Mesothelial cell of epicardium (in vitro differentiated cells): ENCODE measurements at regions not wholly inside any gene's neighbourhood (a gene's known extent, or its start where the extent isn't known, plus 50 kb on each side); places are given as distances from the start of the nearest gene placed in this dataset.

Experiments
- DNase-seq, 2 experiments: peaks; one replicate each; pipeline ENCODE4 v3.0.0; 2021; ENCODE audit warnings: low spot score in 2 of 2; ENCODE audit not compliant: unreplicated experiment in 2 of 2
- H3K27ac Mint-ChIP-seq: 2 replicates; pipeline ENCODE4 v1.8.0; 2021; ENCODE audit warnings: mixed read lengths
- H3K27me3 Mint-ChIP-seq: 2 replicates; pipeline ENCODE4 v1.8.0; 2021; ENCODE audit warnings: low read depth, mixed read lengths
- H3K36me3 Mint-ChIP-seq: 2 replicates; pipeline ENCODE4 v1.8.0; 2021; ENCODE audit warnings: mixed read lengths
- H3K4me1 Mint-ChIP-seq: 2 replicates; pipeline ENCODE4 v1.8.0; 2021; ENCODE audit warnings: mixed read lengths
- H3K4me3 Mint-ChIP-seq: 2 replicates; pipeline ENCODE4 v1.8.0; 2021; ENCODE audit warnings: mild to moderate bottlenecking, moderate library complexity, mixed read lengths
- H3K9me3 Mint-ChIP-seq: 2 replicates; pipeline ENCODE4 v1.8.0; 2021; ENCODE audit warnings: mixed read lengths
- TF ChIP-seq, protein P1 (sequence below): fragments of 200-600 bp; sonication (generic); IDR thresholded peaks from one replicate; pipeline ENCODE4 v1.5.0; 2021; ENCODE audit warnings: antibody characterized with exemption; ENCODE audit not compliant: unreplicated experiment

DNA sequence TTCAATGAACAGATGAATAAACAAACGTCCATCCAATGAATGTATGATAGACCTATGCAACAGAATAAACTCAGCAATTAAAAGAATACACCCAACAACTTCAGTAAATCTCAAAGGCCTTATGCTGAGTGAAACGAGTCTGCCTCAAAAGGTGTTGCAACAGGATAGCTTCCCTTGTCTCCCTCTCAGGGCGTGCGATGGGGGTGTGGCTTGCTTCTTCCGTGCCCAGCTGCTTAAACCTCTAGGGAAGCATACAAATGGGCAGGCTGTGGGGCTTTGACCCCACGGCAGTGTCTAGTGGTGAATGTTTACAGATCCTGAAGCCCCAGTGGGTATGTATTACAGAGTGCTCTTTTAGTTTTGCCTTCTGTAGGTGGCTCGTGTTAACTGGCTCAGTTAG, 87.0 kb upstream of the CCL21 start:
- TF ChIP-seq, protein P1, sequence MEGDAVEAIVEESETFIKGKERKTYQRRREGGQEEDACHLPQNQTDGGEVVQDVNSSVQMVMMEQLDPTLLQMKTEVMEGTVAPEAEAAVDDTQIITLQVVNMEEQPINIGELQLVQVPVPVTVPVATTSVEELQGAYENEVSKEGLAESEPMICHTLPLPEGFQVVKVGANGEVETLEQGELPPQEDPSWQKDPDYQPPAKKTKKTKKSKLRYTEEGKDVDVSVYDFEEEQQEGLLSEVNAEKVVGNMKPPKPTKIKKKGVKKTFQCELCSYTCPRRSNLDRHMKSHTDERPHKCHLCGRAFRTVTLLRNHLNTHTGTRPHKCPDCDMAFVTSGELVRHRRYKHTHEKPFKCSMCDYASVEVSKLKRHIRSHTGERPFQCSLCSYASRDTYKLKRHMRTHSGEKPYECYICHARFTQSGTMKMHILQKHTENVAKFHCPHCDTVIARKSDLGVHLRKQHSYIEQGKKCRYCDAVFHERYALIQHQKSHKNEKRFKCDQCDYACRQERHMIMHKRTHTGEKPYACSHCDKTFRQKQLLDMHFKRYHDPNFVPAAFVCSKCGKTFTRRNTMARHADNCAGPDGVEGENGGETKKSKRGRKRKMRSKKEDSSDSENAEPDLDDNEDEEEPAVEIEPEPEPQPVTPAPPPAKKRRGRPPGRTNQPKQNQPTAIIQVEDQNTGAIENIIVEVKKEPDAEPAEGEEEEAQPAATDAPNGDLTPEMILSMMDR = no peak

DNA sequence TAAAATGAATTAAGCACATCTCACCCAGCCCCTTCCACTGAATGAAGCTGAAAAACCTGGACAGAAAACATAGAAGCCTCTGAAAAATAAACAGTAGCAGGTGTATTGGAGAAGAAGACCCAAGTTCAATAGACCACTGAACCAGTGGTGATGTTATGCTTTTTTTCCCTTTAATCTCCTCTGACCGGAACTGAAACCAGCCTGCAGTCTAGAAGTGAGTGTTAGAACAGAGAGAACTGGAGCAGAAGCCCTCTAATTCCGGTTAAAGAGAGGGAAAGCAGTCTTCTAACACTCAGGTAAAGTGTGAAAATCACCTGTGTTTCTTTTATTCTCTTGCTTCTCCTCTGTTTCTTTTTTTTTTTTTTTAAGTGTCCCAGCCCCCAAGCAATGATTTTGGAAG, 83.5 kb upstream of the CCL21 start:
- peaks cover 80% of the 10 kb centered on the region for H3K27me3 Mint-ChIP-seq
- H3K4me1 Mint-ChIP-seq = no peaks in the 10 kb centered on the region
- no peak overlapping the region for H3K27ac Mint-ChIP-seq
- DNase-seq = no peak
- TF ChIP-seq, protein P1 = no peak
- H3K36me3 Mint-ChIP-seq = no peaks in the 10 kb centered on the region
- no peaks in the 10 kb centered on the region for H3K9me3 Mint-ChIP-seq
- H3K4me3 Mint-ChIP-seq = no peak overlapping the region

More for the DNA sequence above, 87.0 kb upstream of the CCL21 start:
- Mint-ChIP-seq H3K27ac (no peak overlapping the region), H3K36me3 (no peaks in the 10 kb centered on the region), H3K4me1 (no peaks in the 10 kb centered on the region), H3K9me3 (peaks cover 11% of the 10 kb centered on the region), H3K27me3 (peaks cover 81% of the 10 kb centered on the region), H3K4me3 (no peak overlapping the region)
- DNase-seq = no peak

DNA sequence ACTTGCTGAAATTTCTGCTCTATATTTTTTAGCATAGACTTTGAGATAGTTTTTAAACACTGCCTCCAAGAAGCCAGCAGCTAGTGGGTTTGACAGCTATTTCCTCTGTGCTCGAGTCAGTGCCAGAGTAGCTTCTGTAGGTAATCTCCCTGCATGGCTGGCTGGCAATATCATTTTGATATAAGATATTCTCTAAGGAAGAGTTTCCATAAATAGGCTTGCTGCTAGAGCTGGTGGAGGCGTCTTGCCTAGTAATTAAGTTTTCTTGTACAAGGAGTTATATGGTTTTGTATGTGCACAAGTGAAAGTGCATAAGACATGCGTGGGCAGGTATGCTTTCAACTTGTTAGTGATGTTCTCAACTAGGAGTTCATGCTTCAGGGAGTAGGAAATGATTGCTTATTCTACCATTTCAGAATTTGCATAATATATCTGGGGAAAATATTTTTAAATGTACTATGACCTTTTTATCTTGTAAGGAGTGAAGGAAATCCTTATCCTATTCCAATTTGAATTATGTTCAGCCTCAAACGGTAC, 74.1 kb upstream of the CCL21 start:
- Mint-ChIP-seq H3K36me3 (no peaks in the 10 kb centered on the region), H3K27me3 (peaks cover 33% of the 10 kb centered on the region), H3K4me1 (no peaks in the 10 kb centered on the region), H3K27ac (no peak overlapping the region), H3K9me3 (no peaks in the 10 kb centered on the region), H3K4me3 (no peak overlapping the region)
- TF ChIP-seq, protein P1 = no peak
- DNase-seq = no peak

DNA sequence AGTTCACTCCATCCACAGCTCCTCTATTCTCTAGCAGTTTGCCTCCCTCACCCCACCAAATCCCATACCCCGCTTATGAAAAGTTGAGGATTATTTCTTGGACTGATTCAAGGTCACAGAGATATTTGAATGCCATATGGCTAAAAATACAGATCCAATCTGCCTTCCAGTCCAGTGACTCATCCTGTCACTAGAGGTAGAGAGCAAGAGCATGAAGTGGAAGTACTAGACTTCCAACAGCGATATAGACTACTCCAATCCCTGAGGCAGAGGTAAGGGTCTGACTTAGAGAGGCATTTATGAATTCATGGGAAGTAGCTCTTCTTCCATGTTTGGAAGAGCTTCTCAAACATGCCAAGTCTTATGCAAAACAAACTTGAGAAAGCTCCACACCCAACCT, 72.4 kb upstream of the CCL21 start:
- TF ChIP-seq, protein P1 = no peak
- Mint-ChIP-seq H3K36me3 (no peaks in the 10 kb centered on the region), H3K9me3 (no peaks in the 10 kb centered on the region), H3K27ac (no peak overlapping the region), H3K27me3 (peaks cover 39% of the 10 kb centered on the region), H3K4me3 (no peak overlapping the region), H3K4me1 (no peaks in the 10 kb centered on the region)
- no peak for DNase-seq

DNA sequence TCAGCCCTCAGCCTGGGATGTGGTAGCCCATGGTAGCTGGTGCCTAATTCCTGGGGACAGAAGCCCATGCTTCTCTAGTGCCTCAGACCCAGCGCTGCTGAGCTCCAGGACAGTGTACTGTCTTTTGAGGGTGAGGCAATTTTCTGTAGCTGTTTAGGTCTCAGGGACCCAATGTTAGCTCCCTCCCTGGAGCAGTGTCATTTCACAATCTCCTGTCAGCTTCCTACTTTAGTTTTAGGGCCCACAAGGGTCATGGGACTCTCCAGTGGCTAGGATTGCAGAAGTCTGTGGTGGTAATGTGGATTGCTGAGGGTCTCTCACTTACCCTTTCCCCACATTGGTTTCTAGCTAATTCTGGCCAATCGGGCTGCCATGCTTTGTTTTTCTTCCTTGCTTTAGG, 67.7 kb upstream of the CCL21 start:
- DNase-seq = no peak
- H3K9me3 Mint-ChIP-seq = no peaks in the 10 kb centered on the region
- H3K36me3 Mint-ChIP-seq = no peaks in the 10 kb centered on the region
- no peak overlapping the region for H3K4me3 Mint-ChIP-seq
- H3K27ac Mint-ChIP-seq = no peak overlapping the region
- TF ChIP-seq, protein P1 = no peak
- H3K4me1 Mint-ChIP-seq = peaks cover 5% of the 10 kb centered on the region
- peaks cover 62% of the 10 kb centered on the region for H3K27me3 Mint-ChIP-seq

DNA sequence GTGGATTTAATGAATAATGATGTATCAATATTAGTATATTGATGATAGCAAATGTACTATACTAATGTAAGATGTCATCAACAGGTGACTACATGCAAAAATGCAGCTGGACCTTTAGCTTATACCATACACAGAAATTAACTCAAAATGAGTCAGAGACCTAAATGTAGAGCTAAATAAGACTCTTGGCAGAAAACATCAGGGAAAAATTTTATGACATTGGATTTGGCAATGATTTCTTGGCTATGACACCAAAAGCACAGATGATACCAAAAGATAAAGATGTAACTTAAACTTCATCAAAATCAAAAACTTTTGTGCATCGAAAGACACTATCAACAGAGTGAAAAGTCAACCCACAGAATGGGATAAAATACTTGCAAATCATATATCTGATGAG, 64.0 kb upstream of the CCL21 start:
- DNase-seq = no peak
- TF ChIP-seq, protein P1 = no peak
- no peak overlapping the region for H3K4me3 Mint-ChIP-seq
- peaks cover 62% of the 10 kb centered on the region for H3K27me3 Mint-ChIP-seq
- H3K36me3 Mint-ChIP-seq = no peaks in the 10 kb centered on the region
- no peak overlapping the region for H3K27ac Mint-ChIP-seq
- no peaks in the 10 kb centered on the region for H3K9me3 Mint-ChIP-seq
- peaks cover 5% of the 10 kb centered on the region for H3K4me1 Mint-ChIP-seq
